HEK293T (cell line): ENCODE measurements at regions not wholly inside any gene's neighbourhood (a gene's known extent, or its start where the extent isn't known, plus 50 kb on each side); places are given as distances from the start of the nearest gene placed in this dataset.

Experiments used
- BHLHE40 ChIP-seq: fragments of 450-650 bp; IDR thresholded peaks from 2 replicates; pipeline ENCODE4 v1.6.1; 2016; ENCODE audit warnings: mild to moderate bottlenecking, moderate library complexity, borderline replicate concordance
- ELF4 ChIP-seq: fragments of 450-650 bp; IDR thresholded peaks from 2 replicates; pipeline ENCODE4 v1.6.1; 2017; ENCODE audit warnings: antibody characterized with exemption
- FOXM1 ChIP-seq: fragments of 450-650 bp; IDR thresholded peaks from 2 replicates; pipeline ENCODE4 v1.6.1; 2017; ENCODE audit warnings: mild to moderate bottlenecking, borderline replicate concordance
- NFRKB ChIP-seq: fragments of 450-650 bp; IDR thresholded peaks from 2 replicates; pipeline ENCODE4 v1.6.1; 2016; ENCODE audit warnings: mild to moderate bottlenecking, moderate library complexity
- ZNF384 ChIP-seq: fragments of 450-650 bp; IDR thresholded peaks from 2 replicates; pipeline ENCODE4 v1.6.1; 2016

GRCh38 chr17:34758718-34759117 is 179.3 kb downstream of the TMEM132E start:
- TF ChIP-seq NFRKB (no peak), ZNF384 (no peak), FOXM1 (no peak), ELF4 (no peak), BHLHE40 (no peak)
